CD4-positive, alpha-beta T cell (primary cell): ENCODE measurements at regions not wholly inside any gene's neighbourhood (a gene's known extent, or its start where the extent isn't known, plus 50 kb on each side); places are given as distances from the start of the nearest gene placed in this dataset.

ENCODE experiments used
- ATAC-seq: fragments of 200-7000 bp; cut with Tn5 transposase; one replicate; pipeline ENCODE4 v1.10.0; 2022; ENCODE audit warnings: mild to moderate bottlenecking; ENCODE audit not compliant: poor library complexity
- CTCF ChIA-PET: fragments of 350-600 bp; sonication (Branson Sonifier 250); formaldehyde crosslinking; loops from one replicate; lab custom pipeline; 2021; ENCODE audit warnings: antibody characterized with exemption, inconsistent platforms; lab: Charles Lee
- POLR2A ChIA-PET: fragments of 350-600 bp; sonication (Branson Sonifier 250); formaldehyde crosslinking; loops from one replicate; lab custom pipeline; 2021; ENCODE audit warnings: antibody characterized with exemption, inconsistent platforms; lab: Charles Lee
- DNase-seq, 14 experiments: peaks; one replicate each; pipeline ENCODE4 v3.0.0-alpha.2; 2013 to 2020; ENCODE audit warnings: mixed read lengths in 2 of 14
- H3K27ac ChIP-seq, 2 donors: one replicate each; pipeline versions ENCODE4 v1.5.1 to v1.7.0; 2013; ENCODE audit warnings: low read length in 2 of 2, low read depth in 1 of 2, mild to moderate bottlenecking in 1 of 2
- H3K27me3 ChIP-seq, 2 experiments: 1 replicate in 1 of 2; 2 replicates in 1 of 2; pipeline versions ENCODE4 v1.6.1 to v1.7.0; 2013; ENCODE audit warnings: low read length in 2 of 2, control low read depth in 1 of 2, mild to moderate bottlenecking in 1 of 2, moderate library complexity in 1 of 2; ENCODE audit not compliant: insufficient read depth in 2 of 2, control insufficient read depth in 1 of 2
- H3K36me3 ChIP-seq: one replicate; pipeline ENCODE4 v1.6.1; 2013; ENCODE audit warnings: low read length, control low read depth; ENCODE audit not compliant: insufficient read depth
- H3K4me1 ChIP-seq: one replicate; pipeline ENCODE4 v1.6.1; 2013; ENCODE audit warnings: low read length, control low read depth; ENCODE audit not compliant: insufficient read depth
- H3K4me3 ChIP-seq: one replicate; pipeline ENCODE4 v1.5.1; 2013; ENCODE audit warnings: mild to moderate bottlenecking, low read length, moderate library complexity
- H3K9me3 ChIP-seq, 2 experiments: 1 replicate in 1 of 2; 2 replicates in 1 of 2; pipeline versions ENCODE4 v1.6.1 to v1.7.0; 2013; ENCODE audit warnings: low read length in 2 of 2, mild to moderate bottlenecking in 2 of 2, control low read depth in 1 of 2, moderate library complexity in 1 of 2; ENCODE audit not compliant: control insufficient read depth in 1 of 2, insufficient read depth in 1 of 2
- H3K27ac Mint-ChIP-seq: one replicate; pipeline ENCODE4 v1.8.0; 2020; ENCODE audit warnings: mixed read lengths
- H3K27me3 Mint-ChIP-seq: one replicate; pipeline ENCODE4 v1.8.0; 2021; ENCODE audit warnings: mixed read lengths
- H3K36me3 Mint-ChIP-seq: one replicate; pipeline ENCODE4 v1.8.0; 2021; ENCODE audit warnings: low read depth, mixed read lengths
- H3K4me1 Mint-ChIP-seq: one replicate; pipeline ENCODE4 v1.8.0; 2021; ENCODE audit warnings: low read depth, mixed read lengths
- H3K4me3 Mint-ChIP-seq: one replicate; pipeline ENCODE4 v1.8.0; 2020; ENCODE audit warnings: mild to moderate bottlenecking, mixed read lengths
- H3K9me3 Mint-ChIP-seq: one replicate; pipeline ENCODE4 v1.8.0; 2020; ENCODE audit warnings: mixed read lengths
- CTCF ChIP-seq: fragments of 200-600 bp; IDR thresholded peaks from one replicate; pipeline ENCODE4 v1.8.0; 2022; ENCODE audit warnings: antibody characterized with exemption, mild to moderate bottlenecking
- intact Hi-C, 2 experiments: fragments of 100-400 bp; cut with DNase I in 1 of 2; cut with micrococcal nuclease in 1 of 2; formaldehyde crosslinking; loops; one replicate each; pipeline versions ENCODE4 v1.15.1 to v1.9.0; 2023 to 2025; cut with DNase I, micrococcal nuclease

GRCh38 chr1:228818296-228818695, 83.0 kb downstream of the RHOU start:
- H3K27me3 ChIP-seq = no peaks in the 10 kb centered on the region

GRCh38 chr1:228818928-228819630, 83.8 kb downstream of the RHOU start:
- Mint-ChIP-seq H3K4me1 (no peaks in the 10 kb centered on the region), H3K36me3 (no peaks in the 10 kb centered on the region), H3K27me3 (no peaks in the 10 kb centered on the region), H3K27ac (no peak overlapping the region), H3K9me3 (no peaks in the 10 kb centered on the region), H3K4me3 (no peak overlapping the region)
- intact Hi-C loops = no loop called here
- ChIA-PET CTCF (no interaction called here), POLR2A (no interaction called here)
- Histone ChIP-seq H3K36me3 (no peaks in the 10 kb centered on the region), H3K4me3 (no peak overlapping the region), H3K27me3 (no peaks in the 10 kb centered on the region), H3K27ac (no peak overlapping the region), H3K4me1 (no peaks in the 10 kb centered on the region), H3K9me3 (no peaks in the 10 kb centered on the region)
- no peak for DNase-seq
- no peak for ATAC-seq
- TF ChIP-seq CTCF = no peak

More at GRCh38 chr1:228818296-228818695, 83.0 kb downstream of the RHOU start:
- Mint-ChIP-seq H3K27me3 (no peaks in the 10 kb centered on the region), H3K36me3 (no peaks in the 10 kb centered on the region), H3K4me1 (no peaks in the 10 kb centered on the region), H3K27ac (no peak overlapping the region), H3K4me3 (no peak overlapping the region), H3K9me3 (no peaks in the 10 kb centered on the region)
- no peak for DNase-seq
- no peak overlapping the region for H3K4me3 ChIP-seq
- POLR2A ChIA-PET = no interaction called here
- ATAC-seq = no peak
- H3K27ac ChIP-seq = no peak overlapping the region
- H3K9me3 ChIP-seq = no peaks in the 10 kb centered on the region
- intact Hi-C loops = no loop called here
- CTCF ChIA-PET = no interaction called here
- H3K4me1 ChIP-seq = no peaks in the 10 kb centered on the region
- H3K36me3 ChIP-seq = no peaks in the 10 kb centered on the region
- TF ChIP-seq CTCF = no peak

- H3K27ac ChIP-seq = no peak overlapping the region
- H3K4me3 Mint-ChIP-seq = no peak overlapping the region
Measured at GRCh38 chr1:228821252-228821651, 86.0 kb downstream of the RHOU start.

More at GRCh38 chr1:228821252-228821651, 86.0 kb downstream of the RHOU start:
- CTCF ChIA-PET = no interaction called here
- Histone ChIP-seq H3K9me3 (no peaks in the 10 kb centered on the region), H3K36me3 (no peaks in the 10 kb centered on the region), H3K4me1 (peaks cover 5% of the 10 kb centered on the region), H3K4me3 (no peak overlapping the region), H3K27me3 (no peaks in the 10 kb centered on the region)
- ATAC-seq (no peak), DNase-seq (no peak)
- H3K4me1 Mint-ChIP-seq = peaks cover 6% of the 10 kb centered on the region
- POLR2A ChIA-PET = no interaction called here
- H3K27me3 Mint-ChIP-seq = no peaks in the 10 kb centered on the region
- no peak for TF ChIP-seq CTCF
- no peaks in the 10 kb centered on the region for H3K9me3 Mint-ChIP-seq
- H3K27ac Mint-ChIP-seq = no peak overlapping the region
- no peaks in the 10 kb centered on the region for H3K36me3 Mint-ChIP-seq
- intact Hi-C loops = no loop called here
